NCI-H2171 (cell line): ENCODE measurements at regions not wholly inside any gene's neighbourhood (a gene's known extent, or its start where the extent isn't known, plus 50 kb on each side); places are given as distances from the start of the nearest gene placed in this dataset.

Experiments used
- DNase-seq: peaks from one replicate; lab custom pipeline; 2025; lab: John Stamatoyannopoulos, UW

GRCh38 chr9:14466828-14467227 is 152.9 kb upstream of the NFIB start:
- no peak for DNase-seq

- DNase-seq: no peak
These were observed 152.5 kb upstream of the NFIB start for GRCh38 chr9:14466429-14466818.

DNA sequence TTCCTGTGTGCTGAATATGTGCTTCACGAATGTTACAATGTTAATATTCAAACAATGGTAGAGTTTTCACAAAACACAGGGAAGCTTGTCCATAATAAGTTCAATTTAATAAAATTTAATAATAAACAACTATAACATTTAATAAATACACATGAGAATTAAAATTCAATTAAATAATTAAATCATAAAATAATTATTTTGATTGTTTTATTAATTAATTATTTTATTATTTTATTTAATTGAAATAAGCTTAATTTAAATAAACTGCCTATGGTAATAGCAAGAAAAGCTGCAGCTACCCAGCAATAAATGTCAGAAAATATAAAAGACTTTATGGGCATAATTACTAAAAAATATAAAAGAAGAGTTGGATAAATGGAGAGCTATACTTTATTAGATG is 149.0 kb upstream of the NFIB start:
- no peak for DNase-seq

DNA sequence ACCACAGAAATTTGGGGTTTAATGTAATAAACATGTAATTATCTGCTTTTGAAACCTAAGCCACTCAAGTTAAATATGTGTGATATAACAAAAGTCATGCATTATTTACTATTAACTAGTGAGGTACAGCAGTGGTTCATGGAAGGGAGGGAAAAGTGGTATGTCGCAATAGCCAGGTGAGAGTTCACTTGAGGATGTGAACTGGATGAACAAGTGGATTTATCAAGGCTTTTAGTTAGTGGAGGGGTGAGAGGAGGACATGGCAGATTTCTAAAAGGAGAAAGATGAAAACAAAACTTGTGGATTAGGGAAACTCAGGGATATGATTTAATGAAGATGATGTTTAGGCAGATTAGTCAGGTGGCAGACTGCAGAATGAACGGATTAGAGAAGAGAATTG is 141.3 kb upstream of the NFIB start:
- no peak for DNase-seq

DNA sequence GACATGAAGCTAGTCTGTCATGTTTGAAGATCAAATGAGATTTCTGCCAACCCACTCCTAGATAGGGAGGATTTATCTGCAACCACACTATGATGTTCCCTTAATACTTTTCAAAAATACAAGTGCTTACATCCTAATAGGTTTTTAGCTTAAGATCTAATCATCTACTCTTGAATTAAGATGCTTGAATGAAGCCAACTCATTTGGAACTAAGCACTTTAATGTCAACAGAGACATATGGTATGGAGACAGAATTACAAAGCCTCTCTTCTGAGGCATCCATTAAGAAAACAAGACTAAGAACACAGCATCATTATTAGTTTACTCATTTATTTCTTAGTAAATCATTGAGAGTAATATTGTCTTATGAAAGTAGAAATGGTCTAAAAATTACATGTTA is 139.3 kb upstream of the NFIB start:
- peak; percentile 32 for DNase-seq

DNA sequence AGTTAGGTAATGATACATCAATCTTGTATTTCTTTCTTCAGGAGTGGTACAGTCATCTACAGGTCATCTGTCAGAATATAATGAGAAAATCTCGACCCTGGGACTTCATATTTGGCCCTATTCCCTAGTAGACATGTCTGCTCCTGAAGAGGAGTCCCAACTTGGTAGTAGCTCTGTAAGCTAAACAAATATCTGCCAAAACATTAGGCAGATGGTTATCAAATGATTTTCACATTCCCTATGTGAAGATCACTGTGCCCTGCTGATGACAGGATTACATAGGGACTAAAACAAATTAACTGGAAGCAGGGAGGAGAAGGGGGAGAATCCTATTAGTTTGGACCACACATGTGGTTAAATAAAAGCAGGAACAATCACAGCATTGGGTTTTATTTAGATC is 138.6 kb upstream of the NFIB start:
- DNase-seq: peak; percentile 16

DNA sequence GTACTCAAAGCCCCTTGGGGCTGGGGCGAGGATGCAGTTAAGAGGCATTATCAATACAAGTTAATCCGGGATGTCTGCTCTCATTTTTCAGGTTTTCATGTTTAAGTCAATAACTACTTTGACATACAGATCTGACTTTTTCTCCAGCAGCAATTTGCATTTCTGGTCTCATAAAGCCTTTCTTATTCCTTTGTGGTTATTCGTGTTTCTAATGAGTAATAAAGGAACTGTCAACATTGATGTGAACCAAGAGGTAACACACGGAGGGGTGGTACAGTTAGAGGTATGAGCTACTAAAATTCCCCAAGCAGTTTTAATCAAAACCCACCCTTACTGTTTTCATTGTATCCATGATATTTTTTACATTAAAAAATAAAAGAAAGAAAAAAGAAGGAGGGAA is 138.0 kb upstream of the NFIB start:
- DNase-seq: no peak

DNA sequence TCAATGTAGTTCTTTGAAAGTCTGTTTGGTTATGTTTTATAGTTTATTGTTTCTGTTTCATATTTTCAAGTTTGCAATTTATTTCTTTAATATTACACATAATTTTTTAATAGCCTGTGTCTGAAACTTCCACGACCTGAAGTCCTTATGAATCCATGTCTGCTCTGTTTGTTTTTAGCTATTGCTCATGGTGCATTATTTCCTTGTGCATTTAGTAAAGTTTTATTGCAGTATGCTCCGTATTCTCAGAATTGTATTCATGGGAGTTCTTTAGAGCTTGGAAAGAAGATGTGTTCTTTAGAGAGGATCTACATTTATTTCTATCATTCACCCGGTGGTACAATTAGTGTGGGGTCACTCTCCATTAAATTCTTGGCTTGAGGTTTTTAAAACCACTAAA is 133.2 kb upstream of the NFIB start:
- no peak for DNase-seq

DNA sequence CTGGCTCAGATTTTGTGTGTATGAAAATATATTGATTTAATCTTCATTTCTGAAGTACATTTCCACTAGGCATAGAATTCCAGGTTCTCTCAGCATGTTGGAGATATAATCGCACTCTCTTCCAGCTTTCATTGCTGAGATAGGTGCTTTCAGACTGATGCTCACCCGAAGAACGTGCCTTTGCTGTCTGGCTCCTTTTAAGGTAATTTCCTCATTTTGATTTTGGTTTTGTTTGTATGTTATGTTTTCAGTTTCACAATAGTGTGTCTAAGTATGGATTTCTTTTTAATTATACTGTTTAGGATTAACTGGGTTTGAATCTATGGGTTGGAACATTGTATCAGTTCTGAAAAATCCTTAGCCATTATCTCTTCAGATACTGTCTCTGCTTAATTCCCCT is 132.0 kb upstream of the NFIB start:
- DNase-seq: no peak

- no peak for DNase-seq
These were observed 129.0 kb upstream of the NFIB start for GRCh38 chr9:14442956-14443355.

GRCh38 chr9:14441976-14442651 is 128.2 kb upstream of the NFIB start:
- DNase-seq: no peak

DNA sequence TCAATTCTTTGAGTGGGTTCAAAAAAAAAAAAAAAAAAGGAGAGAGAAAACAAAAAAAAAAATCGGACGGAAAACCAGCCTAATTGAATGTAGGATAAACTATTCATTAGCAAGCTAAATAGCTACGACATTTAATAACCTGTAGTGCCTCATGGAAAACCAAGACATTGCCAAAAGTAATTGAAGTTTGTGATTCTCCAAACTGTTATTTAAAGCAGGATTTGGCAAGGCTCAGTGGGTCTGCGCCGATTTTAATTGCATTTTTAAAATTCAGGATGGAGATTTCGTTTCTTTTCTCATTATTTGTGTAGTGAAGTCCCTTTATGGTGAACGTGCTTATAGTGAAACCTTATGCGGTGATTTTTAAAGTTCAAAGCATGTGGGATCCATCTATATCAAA is 127.2 kb upstream of the NFIB start:
- DNase-seq: no peak

GRCh38 chr9:14440062-14440461 is 126.1 kb upstream of the NFIB start:
- DNase-seq: no peak

DNA sequence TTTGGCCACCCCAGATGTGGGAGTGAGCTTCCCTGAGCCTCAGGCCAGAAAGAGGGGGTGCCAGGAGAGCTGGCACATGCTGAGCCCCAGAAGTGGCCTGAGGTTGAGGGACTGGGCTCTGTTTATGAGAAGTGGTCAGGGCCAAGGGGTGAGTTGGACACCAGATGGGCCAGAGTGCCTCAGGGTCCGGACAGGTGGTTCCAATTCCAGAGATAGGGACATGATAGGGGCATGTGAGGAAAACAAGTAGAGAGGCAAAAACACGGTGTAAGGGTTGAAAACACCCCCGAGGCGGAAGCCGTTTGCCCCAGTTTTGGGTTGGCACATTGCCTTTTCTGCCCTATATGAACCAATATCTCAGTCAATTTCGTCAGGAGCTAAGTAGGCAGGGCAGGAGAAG is 125.6 kb upstream of the NFIB start:
- no peak for DNase-seq

- DNase-seq: no peak
These were observed 124.5 kb upstream of the NFIB start for GRCh38 chr9:14438232-14439021.

GRCh38 chr9:14437354-14438231 is 123.7 kb upstream of the NFIB start:
- DNase-seq: peak; percentile 58

GRCh38 chr9:14435871-14436270 is 121.9 kb upstream of the NFIB start:
- DNase-seq: no peak

- DNase-seq: no peak
These were observed 121.2 kb upstream of the NFIB start for GRCh38 chr9:14434971-14435718.

DNA sequence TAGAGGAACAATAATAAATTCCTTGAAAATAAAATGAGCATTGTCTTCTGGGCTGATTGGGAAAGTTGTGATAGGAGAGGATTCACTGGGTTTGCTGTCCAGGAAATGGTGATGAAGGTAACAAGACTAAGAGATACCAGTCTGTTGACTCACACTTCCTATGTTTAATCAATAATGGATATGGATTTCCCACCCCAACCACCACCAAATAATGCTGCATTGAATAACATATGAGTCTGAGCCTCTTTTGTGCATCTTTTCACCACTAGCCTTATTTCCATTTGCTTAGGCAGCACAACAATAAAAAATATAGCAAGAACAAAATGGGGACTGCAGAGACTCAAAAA is 120.2 kb upstream of the NFIB start:
- no peak for DNase-seq

DNA sequence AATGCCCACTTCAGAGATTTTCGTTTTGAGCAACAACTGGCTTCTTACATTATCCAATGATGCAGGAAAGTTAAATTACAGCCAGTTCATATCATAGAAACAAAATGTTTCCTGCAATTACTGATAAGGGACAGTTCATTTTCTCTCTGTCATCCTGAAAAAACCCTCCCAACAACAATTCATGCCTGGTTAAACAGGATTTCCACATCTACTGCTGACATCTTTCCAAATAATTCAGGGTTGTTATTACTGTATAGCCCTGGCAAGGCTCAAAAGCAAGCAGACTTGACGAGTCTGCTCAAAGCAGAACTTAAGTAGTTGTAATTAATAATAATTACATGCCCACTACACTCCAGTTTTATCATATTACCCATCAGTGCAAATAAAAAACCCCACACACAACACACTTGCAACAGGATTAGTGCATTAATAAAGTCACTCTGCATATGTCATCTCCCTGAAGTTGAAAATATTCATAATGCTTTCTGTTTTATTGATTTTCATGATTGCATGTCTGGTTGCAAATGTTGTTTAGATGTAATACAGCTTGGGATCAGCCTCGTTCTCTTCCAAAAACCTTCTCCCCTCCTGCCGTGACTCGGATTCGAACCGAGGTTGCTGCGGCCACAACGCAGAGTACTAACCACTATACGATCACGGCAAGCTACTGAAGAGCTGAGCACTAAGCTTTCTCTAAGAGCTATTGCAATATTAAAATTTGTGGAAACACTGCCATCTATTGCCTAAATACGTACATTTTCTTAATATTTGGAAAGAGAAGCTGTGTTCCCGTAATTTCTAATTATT is 119.6 kb upstream of the NFIB start:
- no peak for DNase-seq

GRCh38 chr9:14432666-14433350 is 118.9 kb upstream of the NFIB start:
- no peak for DNase-seq
